Fibroblast of skin of back (primary cell): ENCODE measurements at regions not wholly inside any gene's neighbourhood (a gene's known extent, or its start where the extent isn't known, plus 50 kb on each side); places are given as distances from the start of the nearest gene placed in this dataset.
A peak's percentile ranks its signal among the peaks of the same experiment; 100 is the strongest.

ENCODE experiments used
- DNase-seq: peaks from one replicate; pipeline ENCODE4 v3.0.0-alpha.2; 2013

DNA sequence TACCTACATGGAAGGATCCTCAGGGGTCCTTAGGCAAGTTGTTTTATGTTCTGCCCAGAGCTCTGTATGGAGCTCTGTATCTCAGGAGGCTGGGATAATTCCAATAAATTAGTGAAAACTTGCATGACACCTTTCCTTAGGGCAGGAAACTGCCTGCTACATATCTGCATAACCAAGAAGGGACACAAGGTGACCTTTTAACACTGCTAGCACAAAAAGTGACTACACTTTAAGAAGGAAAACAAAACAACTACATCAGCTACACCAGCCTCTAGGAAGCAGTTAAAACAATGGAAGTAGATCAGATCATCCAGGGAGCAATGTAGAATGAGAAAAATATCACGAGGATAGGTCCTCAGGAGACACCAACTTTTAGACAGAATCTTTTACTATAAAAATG, 93.9 kb downstream of the TNFSF18 start:
- DNase-seq = no peak

DNA sequence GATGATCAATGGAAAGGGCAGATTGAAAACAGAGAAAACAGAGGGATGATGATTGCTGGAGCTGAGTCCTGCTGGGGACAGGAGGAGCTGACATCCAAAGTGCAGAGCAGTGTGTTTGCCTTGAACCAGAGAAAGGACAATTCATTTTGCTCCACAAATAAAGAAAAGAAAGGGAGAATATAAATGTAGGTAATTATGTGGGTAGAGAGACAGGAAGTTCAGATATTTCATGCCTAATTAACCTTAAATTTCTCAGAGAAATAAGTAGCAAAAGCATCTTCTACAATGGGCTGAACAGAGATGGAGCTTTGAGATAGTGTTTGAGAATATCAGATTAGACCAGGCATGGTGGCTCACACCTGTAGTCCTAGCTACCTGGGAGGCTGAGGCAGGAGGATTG, 93.2 kb downstream of the TNFSF18 start:
- no peak for DNase-seq

DNA sequence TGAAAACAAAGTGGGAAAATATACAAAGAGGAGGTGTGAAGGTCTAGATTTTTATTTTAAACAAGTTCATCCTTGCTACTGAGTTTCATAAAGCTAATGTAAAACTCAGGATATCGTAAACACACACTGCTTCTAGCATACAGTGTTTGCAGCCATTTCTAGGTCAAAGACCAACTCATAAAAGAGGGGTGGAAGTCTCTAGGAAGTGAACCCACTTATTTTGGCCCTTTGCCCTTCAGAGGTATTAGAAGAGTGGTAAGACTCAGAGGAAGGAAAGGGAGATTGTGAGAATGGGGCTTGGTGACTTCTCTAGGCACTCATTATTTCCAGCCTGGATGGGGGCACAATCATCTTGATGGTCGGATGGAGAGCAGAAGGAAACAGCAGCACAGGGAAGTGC, 91.2 kb downstream of the TNFSF18 start:
- DNase-seq = no peak

DNA sequence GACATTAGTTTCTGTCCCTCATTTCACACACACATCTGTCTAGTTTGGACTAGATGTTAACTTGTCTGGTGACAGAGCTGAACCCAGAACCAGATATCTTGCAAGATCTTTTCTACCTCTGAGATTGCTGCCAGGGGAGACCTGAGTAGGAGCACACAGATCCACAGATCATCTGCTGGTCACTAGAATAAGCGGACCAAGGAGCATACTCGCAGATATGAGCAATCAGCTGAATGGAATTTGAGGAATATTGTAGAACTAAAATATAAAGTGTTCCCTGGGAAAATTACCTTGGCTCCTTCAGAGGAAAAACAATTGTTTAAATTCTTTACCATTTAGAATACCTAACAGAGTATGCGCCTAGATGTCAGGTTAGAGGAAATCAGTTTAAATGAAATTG, 90.7 kb downstream of the TNFSF18 start:
- peak; percentile 77 for DNase-seq

DNA sequence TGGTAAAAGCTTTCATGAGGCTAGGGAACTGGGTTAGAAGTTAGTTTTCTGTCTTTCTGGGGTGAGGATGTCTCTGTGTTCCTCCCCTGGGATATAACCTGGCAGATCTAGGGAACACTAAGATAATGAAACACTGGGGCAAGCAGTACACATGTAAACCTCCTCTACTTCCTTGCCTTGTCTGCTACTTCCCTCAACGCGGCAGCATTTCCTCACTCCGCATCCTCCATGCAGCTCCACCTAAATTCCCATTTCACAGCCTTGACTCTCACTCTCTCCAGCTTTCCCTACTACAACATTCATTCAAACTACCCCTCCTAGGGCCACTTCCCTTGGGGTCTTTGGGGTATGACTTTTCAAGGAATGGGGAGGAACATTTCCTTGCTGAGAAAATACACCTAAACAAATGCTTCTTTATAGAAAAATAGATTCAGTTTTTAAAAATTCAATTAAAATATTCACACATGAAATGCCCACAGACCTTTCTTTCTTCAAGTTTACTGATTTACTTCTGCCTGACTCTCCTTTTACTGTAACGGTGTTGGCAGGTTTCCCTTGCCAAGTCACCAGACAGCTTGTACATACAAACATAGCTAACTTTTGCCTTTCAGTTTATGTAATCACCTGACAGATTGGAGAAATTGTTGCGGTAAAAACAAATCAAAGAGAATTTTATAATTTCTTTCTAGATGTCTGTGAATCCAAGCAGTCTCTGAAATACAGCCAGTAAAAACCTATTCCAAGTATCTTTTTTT, 90.1 kb downstream of the TNFSF18 start:
- DNase-seq = no peak

DNA sequence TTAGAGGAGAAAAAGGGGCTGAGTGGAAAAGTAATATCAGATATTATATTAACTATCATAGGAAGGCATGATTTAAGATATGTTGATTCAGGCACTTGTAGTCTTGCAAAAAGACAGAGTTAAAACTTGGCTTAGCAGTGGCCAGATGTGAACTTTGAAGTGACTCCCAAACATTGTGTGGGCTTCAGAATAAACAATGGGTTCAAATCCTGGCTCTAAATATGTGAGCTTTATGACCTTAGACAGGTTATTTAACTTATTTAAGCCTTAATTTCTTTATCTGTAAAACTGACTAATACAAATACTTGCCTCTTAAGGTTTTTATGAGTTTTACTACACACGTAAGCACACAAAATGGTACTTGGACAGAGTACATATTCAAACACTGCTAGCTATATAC, 85.9 kb downstream of the TNFSF18 start:
- no peak for DNase-seq

DNA sequence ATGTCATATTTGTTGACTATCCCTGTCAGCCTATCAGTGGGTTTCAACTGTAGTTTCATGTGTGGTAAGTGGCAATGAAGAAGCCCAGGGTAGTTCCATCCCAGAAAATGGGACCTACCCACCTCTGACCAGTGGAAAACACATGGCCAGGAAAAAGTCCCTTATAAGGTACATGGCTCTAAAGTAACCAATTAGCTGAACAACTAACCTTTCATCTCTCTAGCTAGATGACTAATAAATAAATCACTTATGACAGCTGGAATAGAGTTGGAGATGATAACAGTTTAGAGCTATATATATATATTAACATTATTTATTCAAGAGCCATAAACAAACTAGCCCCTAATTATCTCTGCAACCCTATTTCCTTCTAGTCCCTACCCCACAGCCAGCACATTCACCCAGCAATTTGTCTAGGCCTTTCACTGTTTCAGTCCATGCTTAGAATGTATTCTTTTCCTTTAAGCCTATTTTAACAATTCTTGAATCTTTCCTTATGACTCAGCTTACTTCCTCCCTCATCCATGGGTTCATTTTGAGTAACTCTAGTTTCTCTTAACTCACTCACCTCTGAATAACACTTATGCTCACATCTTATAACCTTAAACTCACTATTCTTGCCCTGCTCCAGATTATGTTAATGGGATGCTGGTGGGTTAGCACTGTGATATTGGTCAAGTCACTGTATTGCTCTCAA, 83.7 kb downstream of the TNFSF18 start:
- DNase-seq = peak; percentile 69

DNA sequence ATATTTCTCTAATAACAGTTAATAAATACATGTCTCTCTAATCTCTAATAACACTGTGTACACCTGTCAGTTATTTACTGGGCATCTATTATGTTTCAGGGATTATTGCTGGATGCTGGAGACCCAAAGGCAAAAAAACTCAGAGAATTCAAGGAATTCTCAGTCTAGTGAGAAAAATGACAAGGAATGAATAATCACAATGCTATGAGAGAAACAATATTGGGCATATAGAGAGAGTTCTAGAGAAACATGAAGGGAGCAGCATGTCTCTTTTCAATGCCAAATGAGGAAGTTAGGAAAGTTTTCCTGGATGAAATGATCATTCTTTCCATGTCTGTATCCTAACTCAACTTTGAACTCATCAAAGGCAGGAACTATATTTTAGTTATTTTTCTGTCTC, 82.8 kb downstream of the TNFSF18 start:
- peak; percentile 77 for DNase-seq

DNA sequence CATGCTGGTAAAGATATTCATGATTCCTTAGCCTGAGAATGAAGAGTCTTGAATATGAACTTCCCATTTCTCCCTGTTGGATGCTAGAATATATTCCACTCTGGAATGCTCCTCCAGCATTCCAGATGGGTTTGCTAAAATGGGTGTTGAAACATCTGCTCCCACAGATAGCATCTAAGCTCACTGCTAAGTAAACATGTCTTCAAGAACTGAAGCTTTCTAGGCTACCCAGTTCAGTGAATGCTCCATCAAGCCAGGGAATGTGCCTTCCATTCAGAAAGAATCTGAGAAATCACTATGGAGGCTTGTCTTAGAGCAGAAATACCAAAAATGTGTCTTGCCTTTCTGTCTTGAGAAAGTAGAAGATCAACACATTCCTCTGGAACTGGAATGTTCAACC, 81.1 kb downstream of the TNFSF18 start:
- peak; percentile 95 for DNase-seq

DNA sequence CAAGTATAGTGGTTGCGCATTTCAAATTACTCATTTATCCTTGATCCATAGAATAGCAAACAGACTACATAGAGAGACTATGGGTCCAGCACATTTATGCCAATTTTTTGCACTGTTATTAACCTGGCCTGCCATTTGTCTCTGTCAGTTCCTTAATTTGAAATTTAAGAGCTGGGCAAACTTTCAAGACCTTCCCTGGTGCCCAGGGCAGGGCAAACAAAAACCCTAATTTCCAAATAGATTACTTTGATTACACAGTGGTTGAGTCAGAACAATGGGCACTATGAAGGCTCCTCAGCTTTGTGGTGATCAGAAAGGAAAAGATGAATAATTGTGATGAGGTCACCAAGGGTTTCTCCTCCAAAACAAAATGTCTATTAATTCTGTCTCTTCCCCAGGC, 80.6 kb downstream of the TNFSF18 start:
- peak; percentile 65 for DNase-seq

DNA sequence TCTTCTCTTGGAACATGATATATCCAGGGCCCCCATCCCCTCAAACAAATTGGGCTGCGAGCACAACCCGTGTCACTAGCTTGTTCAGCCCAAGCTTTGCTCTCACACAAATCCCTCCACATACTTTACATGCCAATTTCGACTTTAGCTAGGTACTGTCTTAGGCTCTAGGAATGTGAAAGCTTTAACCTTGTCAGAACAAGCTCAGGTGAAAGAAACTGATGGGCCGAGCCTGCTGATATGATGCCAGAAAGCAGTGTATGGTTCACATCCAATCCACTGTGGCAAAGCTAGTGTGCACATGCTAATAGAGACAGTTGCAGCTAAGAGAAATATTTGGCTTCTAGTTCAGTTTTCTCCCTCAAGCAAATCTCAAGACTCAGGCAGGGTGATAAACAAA, 79.5 kb downstream of the TNFSF18 start:
- DNase-seq = no peak

DNA sequence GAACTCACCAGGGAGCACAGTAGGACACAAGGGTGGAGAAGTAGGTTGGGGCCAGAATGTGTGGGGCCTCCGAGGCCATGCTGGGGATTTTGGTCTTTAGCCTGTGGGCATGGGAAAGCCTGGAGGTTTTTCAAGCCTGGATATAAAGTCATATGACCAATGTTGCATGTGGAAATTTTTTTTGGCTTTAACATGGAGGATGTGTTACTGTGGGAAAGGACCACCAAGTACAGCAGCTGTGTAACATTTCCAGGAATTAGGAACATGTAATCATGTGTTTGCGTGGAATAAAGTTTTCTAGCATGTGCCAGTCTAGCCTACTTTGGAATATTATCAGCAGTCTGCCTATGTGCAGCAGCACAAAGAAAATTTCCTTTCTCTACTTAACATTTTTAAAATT, 78.5 kb downstream of the TNFSF18 start:
- DNase-seq = no peak

DNA sequence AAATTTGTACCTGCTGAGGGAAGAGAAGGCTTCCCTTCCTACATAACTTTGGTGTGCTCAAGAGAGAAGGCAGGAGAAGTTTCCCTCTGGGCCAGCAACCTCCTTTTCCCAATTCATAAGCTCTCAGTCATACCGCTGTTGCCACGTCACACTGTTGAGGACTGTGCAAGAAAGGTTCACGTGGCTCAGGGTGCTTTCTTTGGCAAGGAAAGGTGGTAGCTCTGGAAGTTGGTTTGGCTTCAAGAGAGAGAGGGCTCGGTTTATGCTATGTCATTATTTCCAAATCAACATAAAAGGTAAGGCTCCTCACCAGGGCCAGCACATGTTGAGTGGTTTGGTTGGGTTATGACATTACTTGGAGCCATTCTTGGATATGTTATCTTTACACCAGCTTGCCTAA, 77.3 kb downstream of the TNFSF18 start:
- DNase-seq = no peak

DNA sequence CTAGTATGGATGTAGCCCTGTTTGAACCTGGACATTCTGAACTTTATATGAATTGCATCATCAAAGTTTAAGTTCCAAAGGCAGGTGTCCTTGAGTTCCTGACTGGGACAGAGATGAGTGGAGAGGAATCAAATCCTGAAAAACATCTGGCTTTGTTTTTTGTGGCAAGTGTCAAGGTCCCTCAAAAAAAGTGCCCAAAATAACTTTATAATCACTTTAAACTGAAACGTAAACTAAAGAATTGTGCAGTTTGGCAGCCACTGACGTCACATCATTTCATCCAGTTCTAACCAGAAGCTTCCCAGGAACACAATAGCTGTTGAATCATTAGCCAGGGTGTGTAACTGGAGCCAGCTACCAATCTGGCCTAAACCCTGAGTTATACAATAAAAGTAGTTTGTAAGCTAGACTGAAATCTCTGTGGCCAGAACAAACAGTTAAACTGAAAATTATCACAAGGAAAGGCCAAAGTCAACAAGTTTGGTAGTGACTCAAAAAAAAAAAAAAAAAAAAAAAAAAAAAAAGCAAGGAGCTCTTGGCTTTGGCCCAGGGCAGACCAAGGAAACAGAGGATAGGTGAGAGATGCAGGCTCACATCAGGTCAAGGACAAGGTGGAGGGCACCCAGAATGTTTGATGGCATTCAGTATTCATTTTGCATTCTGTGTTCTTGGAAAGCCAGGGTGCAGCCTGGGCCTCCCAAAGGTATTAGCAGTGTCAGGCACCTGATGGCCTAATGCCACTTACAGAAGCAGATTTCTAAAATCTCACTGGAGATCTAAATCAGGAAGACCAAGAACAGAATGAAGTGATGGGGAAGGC, 74.3 kb downstream of the TNFSF18 start:
- DNase-seq = peak; percentile 80

DNA sequence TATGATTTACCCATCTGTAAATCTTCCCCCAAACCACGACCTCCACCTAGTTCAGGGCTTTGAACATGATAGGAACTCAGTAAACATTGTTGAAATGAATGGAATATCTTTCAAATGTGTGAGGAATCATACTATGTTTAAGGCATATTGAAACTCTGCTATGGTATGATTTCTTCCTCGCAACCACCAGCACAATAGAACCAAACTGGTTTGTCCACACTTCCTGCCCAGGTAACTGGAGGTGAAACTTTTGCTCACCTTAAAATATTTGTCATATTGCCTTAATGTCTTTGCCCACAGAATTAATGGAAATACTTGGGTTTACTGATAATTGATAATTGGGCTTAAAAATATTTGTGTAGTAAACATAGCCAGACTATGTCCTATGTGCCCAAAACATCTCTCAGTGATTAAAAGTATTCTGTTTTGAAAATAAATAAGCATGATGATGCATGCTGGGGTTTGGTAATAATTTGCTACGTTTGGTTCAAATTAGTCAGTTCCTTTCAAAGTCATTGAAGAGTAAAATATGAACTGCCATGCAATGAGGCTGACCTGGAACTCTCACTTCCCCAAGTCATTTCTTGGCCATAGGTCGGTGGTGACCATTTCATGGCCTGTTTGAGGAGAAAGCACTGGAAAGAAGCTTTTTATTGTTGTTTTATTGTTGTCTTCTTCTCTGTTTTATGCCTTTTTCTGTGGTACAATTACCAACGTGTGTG, 73.3 kb downstream of the TNFSF18 start:
- DNase-seq = no peak

DNA sequence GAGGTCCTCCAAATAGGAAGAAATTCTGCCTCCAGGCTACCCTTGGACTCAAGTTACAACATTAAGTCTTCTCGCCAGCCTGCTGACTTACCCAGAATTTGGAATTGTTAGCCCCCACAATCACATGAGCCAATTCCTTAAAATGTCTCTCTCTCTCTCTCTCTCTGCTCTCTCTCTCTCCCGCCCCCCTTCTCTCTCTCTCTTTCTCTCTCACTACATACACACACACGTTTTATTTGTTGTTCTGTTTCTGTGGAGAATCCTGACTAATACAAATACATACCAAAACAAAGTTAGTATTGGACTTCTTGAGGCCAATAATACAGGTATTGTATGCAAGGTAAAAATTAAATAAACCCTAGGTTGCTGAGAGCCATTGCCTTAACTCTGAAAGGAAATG, 72.1 kb downstream of the TNFSF18 start:
- DNase-seq = no peak

DNA sequence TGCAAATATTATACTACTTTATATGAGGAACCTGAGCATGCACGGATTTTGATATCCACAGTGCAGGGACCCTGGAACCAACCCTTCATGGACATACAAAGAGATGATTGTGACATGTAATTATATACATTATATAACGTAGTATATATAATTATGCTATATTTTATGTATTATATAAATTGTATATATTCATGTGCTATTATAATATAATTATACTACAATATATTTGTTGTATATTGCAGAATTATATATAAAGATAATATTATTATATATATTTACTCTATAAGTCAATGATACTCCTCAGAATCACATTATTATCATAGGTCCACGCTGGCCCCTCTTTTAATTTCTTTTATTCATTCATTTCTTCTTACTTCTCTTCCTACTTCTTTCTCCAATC, 70.9 kb downstream of the TNFSF18 start:
- DNase-seq = no peak

DNA sequence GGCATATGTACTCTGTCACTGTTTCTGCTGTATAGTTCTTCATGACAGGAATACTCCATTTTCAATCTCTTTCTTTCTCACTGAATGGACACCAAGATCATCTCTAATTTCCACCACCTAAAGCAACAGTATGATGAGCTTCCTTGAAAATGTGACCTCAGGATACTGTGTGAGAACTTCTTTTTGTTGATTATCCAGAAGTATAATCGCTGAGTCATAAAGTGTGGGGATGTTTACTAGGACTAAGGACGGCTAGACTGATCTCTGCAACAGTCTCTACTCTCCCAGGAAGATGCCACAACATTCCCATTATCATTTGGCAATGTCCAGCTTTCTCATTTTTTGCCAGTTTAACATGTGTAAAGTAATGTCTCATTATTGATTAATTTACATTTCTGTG, 70.3 kb downstream of the TNFSF18 start:
- DNase-seq = no peak

DNA sequence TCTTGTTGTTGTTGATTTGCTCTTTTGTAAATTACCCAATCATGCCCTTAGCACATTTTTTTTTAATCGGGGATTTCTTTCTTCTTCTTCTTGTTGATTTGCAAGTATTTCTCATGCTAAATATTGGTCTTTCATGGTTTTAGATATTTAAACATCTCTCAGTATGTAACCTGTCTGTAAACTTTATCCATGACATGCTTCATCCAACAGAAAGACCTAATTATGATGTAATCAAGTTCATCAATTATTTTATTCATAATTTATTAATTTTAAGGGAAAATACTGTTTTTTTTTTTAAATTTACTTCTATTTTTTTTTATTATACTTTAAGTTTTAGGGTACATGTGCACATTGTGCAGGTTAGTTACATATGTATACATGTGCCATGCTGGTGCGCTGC, 69.8 kb downstream of the TNFSF18 start:
- DNase-seq = no peak
